NCI-H1436 (cell line): ENCODE measurements at regions not wholly inside any gene's neighbourhood (a gene's known extent, or its start where the extent isn't known, plus 50 kb on each side); places are given as distances from the start of the nearest gene placed in this dataset.
"Not testable (repeated sequence)": the region's sequence is repeated elsewhere in the genome, so short reads cannot be mapped to it uniquely, and the experiment has no call there.

Experiments used
- DNase-seq: peaks from one replicate; lab custom pipeline; 2025; lab: John Stamatoyannopoulos, UW

DNA sequence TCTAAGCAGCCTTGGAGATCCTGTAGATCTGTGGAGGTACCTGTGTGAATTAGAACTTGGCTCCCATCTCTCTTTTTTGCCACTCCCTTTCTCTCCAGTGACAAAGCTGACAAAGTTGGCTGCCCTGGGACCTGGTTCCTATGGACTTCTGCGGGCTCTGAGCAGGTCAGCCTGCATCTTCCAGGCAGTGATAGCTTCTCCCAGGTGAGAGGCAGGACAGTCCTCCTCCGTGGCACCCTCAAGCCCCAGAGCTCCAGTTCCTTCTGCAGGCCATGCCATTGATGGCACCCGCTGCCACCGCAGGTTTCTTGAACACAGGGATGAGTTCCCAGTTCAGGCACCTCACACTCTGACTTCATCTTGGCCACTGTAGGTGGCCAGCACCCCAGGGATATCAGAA is 73.5 kb upstream of the GRB10 start:
- DNase-seq: no peak

GRCh38 chr7:50855526-50855925 is 72.8 kb upstream of the GRB10 start:
- no peak for DNase-seq

- no peak for DNase-seq
Measured at GRCh38 chr7:50854831-50855230, 72.1 kb upstream of the GRB10 start.

DNA sequence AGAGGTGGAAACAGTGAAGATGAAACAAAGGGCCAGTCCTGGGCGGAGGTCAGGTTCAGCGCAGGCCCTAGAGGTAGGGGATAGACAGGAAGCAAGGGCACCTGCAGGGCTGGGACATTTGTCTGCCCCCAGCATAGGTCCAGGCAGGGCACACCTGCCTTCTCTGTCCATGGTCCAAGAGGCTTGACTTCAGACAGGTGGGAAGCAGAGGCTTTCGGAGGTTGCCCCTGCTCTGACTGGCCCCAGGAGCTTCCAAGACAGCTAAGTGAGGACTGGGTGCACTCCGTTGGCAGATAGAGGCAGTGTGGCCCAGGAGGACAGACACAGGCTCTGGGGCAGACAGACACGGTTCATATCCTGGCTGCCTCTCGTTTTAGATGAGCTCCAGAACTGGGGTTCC is 71.6 kb upstream of the GRB10 start:
- DNase-seq: no peak

GRCh38 chr7:50853311-50853710 is 70.6 kb upstream of the GRB10 start:
- no peak for DNase-seq

GRCh38 chr7:50852901-50853300 is 70.2 kb upstream of the GRB10 start:
- DNase-seq: no peak

DNA sequence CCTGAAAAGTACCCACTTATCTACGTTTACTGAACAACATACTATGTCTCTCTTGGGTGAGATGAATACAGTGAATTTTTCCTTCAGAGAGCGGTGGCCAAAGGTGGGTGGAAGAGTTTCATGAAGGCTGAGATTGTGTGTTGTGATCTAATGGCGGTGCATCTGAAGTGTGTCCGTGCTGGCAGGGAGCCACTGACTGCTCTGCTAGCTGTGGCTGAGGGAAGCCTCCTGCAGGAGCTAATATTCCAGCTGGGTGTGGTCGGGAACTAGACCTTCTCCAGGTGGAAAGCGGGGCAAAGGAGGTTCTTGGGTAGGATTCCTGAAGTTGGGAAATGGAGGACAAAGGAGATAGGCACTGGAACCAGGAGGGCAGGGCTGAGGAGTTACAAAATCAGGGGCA is 69.2 kb upstream of the GRB10 start:
- DNase-seq: no peak

GRCh38 chr7:50851451-50851850 is 68.8 kb upstream of the GRB10 start:
- no peak for DNase-seq

DNA sequence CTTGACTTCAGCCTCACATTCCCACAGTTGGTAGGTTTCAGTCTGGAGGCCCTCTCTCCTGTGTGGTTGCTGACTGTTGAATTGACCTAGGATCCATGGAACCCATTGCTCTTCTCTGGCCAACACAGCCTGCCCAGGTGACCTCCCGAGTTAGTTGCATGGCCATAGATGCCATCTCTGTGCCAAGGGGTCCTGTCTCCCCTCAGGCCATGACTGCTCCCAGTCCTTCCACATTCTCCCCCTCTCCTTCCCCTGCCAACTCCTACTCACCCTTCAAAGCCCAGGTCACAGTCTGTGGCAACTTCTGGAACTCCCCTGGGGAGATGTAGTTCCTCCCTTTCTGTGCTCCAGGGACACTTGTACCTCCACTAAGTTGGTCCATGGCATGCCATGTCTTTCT is 67.3 kb upstream of the GRB10 start:
- no peak for DNase-seq

- DNase-seq: no peak
Measured at GRCh38 chr7:50848203-50848602, 65.5 kb upstream of the GRB10 start.

DNA sequence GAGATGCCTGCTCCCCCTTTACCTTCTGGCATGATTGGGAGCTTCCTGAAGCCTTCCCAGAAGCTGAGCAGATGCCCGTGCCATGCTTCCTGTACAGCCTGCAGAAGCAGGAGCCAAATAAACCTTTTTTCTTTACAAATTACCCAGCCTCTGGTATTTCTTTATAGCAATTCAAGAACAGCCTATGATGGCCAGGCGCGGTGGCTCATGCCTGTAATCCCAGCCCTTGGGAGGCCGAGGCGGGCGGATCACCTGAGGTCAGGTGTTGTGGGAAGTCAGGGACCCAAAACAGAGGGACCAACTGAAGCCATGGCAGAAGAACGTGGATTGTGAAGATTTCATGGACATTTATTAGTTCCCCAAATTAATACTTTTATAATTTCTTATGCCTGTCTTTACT is 62.2 kb upstream of the GRB10 start:
- DNase-seq: not testable (repeated sequence)

DNA sequence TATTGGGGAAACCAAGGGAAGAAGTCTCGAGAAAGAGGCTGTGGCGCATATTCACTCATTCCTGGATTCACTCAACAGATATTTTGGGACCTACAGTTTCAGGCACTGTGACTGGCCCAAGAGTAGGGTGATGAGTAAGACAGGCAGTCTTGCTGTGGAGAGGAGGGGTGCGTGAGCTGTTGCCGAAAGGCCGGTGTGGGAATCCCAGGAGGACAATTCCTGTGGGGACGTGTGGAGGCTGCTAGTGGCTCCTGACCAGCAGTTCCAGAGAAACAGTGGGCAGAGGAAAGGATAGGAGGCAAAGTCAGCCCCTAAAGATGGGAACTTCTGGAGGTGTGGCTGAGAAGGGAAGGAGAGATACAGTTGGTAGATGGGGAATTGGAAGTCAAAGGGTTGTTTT is 59.3 kb upstream of the GRB10 start:
- no peak for DNase-seq

GRCh38 chr7:50838675-50839377 is 56.1 kb upstream of the GRB10 start:
- DNase-seq: no peak

DNA sequence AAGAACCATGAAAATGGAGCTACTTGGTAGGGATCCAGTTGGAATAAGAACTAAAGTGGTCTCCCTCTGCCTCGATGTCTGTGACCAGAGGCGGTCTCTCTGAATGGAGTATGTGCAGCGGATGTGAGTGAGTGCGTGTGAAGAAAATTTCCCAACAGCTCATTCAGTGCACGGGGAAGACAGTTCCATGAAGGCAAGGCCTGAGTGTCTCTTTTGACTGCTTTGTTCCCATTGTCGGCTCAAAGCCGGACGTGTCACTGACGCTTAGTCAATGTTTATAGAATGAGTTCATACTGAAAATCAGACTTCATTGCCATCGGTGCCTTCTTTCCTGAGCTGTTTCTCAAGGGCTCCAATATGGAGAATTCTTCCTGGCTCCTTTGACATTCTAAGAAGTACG is 55.3 kb upstream of the GRB10 start:
- no peak for DNase-seq

GRCh38 chr7:50836646-50837045 is 54.0 kb upstream of the GRB10 start:
- DNase-seq: no peak

DNA sequence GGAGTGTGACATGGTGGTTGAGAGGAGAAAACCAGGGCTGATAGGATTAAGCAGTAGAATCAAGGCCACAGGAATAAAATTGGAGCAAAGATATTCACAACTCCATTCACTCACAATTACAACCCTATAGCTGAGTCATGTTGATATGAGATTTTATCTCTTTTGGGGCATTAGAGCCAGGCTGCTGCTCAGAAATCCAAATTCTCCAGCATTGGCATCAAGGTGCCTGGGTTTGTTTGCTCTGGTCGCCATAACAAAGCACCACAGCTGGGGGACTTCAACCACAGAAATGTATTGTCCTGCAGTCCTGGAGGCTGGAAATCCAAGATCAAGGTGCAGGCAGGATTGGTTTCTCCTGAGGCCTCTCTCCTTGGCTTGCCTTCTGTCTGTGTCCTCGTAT is 52.5 kb upstream of the GRB10 start:
- DNase-seq: no peak

- no peak for DNase-seq
Measured at GRCh38 chr7:50834679-50835078, 52.0 kb upstream of the GRB10 start.

DNA sequence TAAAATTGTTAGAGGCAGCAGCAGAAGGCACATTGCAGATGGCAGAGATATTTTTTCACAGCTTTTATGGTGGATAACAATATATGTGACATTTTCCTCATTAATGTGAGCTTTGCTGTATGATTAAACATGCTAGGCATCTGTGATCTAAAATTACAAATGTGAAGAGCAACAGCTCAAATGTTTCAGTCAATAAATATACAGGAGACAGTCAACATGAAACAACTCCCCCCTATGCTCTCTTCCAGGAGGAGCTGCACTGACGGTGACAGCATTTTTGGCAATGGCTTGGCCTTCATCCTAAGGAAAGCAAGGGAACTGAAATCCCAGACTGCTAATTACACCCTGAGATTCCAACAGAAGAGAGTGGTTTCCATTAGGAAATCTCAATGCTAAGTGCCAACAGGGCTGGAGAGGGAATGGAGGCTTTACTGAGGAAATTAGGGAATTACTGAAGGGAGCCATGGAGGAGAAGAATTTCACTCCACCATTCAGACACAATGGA is 51.4 kb upstream of the GRB10 start:
- DNase-seq: no peak

DNA sequence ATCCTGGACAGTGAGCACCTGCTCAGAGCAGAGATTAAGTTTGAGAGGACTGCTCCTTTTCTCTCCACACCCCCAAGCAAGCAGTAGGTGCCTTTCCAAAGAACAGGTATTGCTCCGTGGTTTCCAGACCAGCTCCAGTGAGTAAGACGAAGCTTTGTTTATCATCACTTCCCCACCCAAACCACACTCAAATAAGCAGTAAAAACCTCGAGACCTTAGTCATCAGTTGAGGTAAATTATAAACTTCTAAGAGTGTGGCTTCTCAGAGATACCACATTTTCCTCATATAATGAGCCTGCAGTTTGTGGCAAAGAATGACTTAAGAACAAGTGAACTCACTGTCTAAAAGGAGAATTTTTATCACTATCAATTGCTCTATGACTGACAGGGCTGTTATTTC is 50.0 kb upstream of the GRB10 start:
- DNase-seq: no peak
